NB4 (cell line): ENCODE measurements at regions not wholly inside any gene's neighbourhood (a gene's known extent, or its start where the extent isn't known, plus 50 kb on each side); places are given as distances from the start of the nearest gene placed in this dataset.

Experiments
- DNase-seq: peaks from one replicate; pipeline ENCODE4 v3.0.0; 2010; ENCODE audit warnings: low read depth
- H3K4me3 ChIP-seq: one replicate; pipeline ENCODE4 v1.5.1; 2011; ENCODE audit warnings: mild to moderate bottlenecking, low read depth, low read length, moderate library complexity
- MYC ChIP-seq: IDR thresholded peaks from 2 replicates; pipeline ENCODE4 v1.6.1; 2011; ENCODE audit warnings: low read depth, low read length
- POLR2A ChIP-seq: IDR thresholded peaks from 2 replicates; pipeline ENCODE4 v1.6.1; 2011; ENCODE audit warnings: mild to moderate bottlenecking; ENCODE audit not compliant: insufficient read length; ENCODE audit errors: extremely low read depth
- TF ChIP-seq, protein P1 (sequence below): IDR thresholded peaks from 2 replicates; pipeline ENCODE4 v1.6.1; 2011; ENCODE audit warnings: low read depth, low read length
- TF ChIP-seq, protein P2 (sequence below): IDR thresholded peaks from one replicate; pipeline ENCODE4 v1.5.1; 2012; ENCODE audit warnings: low read depth, low read length

DNA sequence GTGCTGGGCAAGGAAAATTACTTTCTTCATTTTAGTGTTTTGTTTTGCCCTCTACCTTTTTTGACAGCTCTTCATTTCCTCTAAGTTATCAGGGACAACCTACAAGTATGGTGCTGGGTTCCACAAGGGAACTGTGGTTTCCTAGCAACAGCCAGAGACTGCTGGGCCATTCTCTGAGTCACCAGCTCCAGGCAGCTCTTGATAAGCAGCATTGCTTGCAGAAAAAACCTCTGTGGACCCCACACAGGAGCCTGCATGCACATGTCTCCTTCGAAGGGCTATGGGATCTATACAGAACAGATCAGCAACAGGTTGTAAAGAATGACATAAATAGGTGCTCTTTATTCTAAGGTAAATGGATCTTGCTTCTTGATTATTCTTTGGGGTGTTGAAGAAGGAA is 81.0 kb upstream of the CCDC196 start:
- H3K4me3 ChIP-seq = no peak overlapping the region
- TF ChIP-seq, protein P1, sequence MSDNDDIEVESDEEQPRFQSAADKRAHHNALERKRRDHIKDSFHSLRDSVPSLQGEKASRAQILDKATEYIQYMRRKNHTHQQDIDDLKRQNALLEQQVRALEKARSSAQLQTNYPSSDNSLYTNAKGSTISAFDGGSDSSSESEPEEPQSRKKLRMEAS = no peak
- peak; percentile 38 for DNase-seq

DNA sequence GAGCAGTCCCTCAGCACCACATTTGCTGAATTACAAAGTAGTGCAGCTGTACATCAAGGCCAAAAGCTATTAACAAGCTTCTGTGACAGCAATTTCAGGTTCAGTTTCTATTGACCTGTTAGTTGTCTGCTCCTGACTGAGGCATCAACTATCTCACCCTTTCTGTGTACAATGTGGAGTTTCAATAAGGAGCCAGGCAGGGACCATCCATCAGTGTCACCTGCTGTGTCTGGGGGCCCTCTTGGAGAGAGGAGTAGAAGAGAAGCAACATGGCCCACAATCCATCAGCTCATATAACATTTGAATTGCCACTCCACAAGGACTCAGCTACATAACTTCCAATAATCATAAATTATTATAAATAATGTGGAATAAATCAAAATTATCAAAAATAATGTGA is 72.3 kb upstream of the CCDC196 start:
- H3K4me3 ChIP-seq = no peak overlapping the region
- DNase-seq = no peak
- TF ChIP-seq POLR2A = no peak
- TF ChIP-seq, protein P2, sequence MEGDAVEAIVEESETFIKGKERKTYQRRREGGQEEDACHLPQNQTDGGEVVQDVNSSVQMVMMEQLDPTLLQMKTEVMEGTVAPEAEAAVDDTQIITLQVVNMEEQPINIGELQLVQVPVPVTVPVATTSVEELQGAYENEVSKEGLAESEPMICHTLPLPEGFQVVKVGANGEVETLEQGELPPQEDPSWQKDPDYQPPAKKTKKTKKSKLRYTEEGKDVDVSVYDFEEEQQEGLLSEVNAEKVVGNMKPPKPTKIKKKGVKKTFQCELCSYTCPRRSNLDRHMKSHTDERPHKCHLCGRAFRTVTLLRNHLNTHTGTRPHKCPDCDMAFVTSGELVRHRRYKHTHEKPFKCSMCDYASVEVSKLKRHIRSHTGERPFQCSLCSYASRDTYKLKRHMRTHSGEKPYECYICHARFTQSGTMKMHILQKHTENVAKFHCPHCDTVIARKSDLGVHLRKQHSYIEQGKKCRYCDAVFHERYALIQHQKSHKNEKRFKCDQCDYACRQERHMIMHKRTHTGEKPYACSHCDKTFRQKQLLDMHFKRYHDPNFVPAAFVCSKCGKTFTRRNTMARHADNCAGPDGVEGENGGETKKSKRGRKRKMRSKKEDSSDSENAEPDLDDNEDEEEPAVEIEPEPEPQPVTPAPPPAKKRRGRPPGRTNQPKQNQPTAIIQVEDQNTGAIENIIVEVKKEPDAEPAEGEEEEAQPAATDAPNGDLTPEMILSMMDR = no peak
- TF ChIP-seq MYC = no peak
- TF ChIP-seq, protein P1 = no peak

DNA sequence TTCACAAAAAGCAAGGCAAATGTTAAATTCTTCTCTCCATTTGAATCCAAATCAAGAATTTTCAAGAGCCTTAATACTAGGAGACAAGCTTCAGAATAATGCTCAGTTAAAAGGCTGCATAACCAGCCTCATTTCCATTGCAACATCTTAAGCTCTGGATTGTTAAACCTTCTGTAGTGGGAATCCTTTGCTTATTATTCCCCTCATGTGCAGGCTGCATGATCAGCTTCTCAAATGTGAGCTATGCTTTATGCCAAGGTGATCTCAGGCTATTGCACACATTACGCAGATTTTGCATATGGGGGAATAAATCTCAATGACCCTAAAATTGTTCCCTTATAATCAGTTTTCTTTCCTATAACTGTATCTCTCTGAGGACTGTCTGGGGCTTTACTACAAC is 71.7 kb upstream of the CCDC196 start:
- no peak for DNase-seq
- no peak overlapping the region for H3K4me3 ChIP-seq

DNA sequence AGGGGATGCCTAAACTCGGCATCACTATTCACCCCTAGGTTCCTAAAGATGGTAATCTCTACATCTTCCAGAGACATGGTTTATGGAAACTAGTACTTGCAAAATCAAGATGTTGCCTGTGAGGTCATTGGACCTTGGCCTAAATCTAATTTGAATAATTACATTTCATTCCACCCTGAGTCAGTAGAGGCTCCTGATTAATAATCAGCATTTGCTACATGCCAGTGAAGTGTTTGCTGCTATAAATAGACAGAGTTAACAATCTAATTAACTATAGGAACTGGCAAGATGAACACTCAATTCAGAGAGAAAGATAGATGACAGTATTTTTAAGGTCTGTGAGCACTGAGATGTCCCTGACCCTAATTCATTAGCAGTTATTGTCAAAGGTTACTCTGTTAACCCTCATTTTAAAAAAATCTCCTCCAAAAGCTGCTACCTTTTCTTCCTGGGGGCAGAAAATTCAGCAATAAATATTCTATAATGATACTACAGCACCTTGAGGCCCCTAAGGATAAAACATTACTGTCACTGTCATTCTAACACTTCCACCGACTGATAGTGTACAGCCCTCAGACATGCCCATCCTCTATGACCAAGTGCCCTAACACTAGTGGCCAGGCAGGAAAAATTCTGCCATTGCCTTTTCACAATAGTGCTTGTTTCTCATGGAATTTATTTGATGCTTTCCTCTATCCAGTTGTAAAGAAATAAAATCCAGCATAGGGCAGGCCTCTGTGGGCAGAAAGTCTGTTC is 65.7 kb upstream of the CCDC196 start:
- no peak overlapping the region for H3K4me3 ChIP-seq
- DNase-seq = no peak
- TF ChIP-seq, protein P1 = no peak
- TF ChIP-seq POLR2A (no peak), MYC (no peak)
- TF ChIP-seq, protein P2 = no peak

More for the DNA sequence above, 71.7 kb upstream of the CCDC196 start:
- TF ChIP-seq, protein P2 = no peak
- TF ChIP-seq, protein P1 = no peak
- TF ChIP-seq MYC (no peak), POLR2A (no peak)

DNA sequence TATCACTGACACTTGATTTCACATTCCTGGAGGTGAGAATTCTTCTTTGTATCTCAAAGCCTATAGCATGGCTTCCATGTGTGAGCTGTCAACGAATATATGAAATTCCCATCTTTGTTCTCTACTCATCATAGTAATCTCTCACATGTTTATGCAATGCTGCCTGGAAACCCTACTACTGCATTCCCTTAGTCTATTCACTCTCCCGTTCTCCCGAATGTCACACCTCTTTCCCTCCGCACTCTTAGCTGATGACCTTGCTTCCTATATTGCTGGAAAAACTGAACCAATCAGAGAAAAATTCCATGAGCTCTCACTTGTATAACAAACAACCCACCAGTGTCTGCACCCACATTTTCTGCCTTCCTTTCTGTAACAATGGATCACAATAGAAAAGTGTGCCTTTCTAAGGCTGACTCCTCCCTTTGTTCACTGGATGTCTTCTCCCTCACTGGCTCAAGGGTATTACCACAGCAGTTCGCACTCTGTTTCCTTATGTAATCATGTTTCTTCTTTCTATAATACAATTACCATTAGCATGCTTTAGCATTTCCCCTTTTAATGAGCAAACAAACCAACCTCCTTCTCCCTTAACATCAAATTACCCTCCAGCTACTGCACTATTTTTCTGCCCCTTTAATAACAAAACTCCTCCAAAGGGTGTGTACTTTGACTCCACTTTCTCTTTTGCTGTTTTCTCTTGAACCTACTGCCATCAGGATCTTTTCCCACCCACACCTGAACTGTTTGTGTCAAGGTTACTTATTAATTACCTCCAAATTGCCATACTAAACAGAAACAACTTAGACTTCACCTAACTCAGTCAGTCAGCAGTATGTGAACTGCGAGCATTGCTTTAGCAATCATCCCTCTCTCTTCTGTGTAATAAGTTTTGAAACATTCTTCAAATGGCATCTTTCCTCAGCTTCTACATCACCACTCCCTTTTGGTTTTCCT is 63.9 kb upstream of the CCDC196 start:
- no peak for DNase-seq
- H3K4me3 ChIP-seq = no peak overlapping the region
- TF ChIP-seq MYC = no peak
- TF ChIP-seq, protein P1 = no peak
- TF ChIP-seq, protein P2 = no peak

DNA sequence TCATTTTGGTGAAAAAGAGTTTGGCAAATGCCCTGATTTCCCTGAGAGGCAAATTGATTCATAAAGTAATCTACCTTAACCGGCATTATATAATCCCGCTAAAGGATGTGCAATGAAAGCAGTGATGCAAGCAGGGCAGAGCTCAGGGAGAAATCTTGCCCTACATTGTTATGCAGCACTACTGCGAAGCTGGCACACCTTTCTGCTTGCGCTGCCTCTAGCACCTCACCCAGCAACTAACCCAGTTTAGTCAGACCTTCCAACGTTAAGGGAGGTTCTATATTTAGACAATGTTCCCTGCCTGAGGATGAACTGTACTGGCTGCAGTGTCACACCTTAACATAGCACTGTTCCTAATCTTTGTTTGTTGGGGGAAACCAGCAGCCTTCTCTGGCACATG is 60.8 kb upstream of the CCDC196 start:
- DNase-seq = no peak
- H3K4me3 ChIP-seq = no peak overlapping the region
- TF ChIP-seq, protein P2 = no peak
- TF ChIP-seq POLR2A = no peak
- no peak for TF ChIP-seq MYC
- TF ChIP-seq, protein P1 = no peak
